ENCODE measurements at regions not wholly inside any gene's neighbourhood (a gene's known extent, or its start where the extent isn't known, plus 50 kb on each side); places are given as distances from the start of the nearest gene placed in this dataset.

- TF ChIP-seq CTCF (IDR thresholded peaks at IDR 0.05; ENCODE audit: low read depth, low read length), result no peak
- no peak overlapping the region for H3K4me3 ChIP-seq (ENCODE audit: low read depth, low read length)
Measured at GRCh38 chr6:135633573-135633972, 136.0 kb upstream of the AHI1 start.

- H3K4me3 ChIP-seq (ENCODE audit: low read depth, low read length), result no peak overlapping the region
- TF ChIP-seq CTCF (IDR thresholded peaks at IDR 0.05; ENCODE audit: low read depth, low read length), result no peak
Measured at GRCh38 chr6:135637701-135638100, 140.2 kb upstream of the AHI1 start.

- H3K4me3 ChIP-seq (ENCODE audit: low read depth, low read length), result no peak overlapping the region
- TF ChIP-seq CTCF (IDR thresholded peaks at IDR 0.05; ENCODE audit: low read depth, low read length), result no peak
Measured at GRCh38 chr6:135638108-135638507, 140.6 kb upstream of the AHI1 start.

GRCh38 chr6:135640048-135640447, 142.5 kb upstream of the AHI1 start:
- TF ChIP-seq CTCF (IDR thresholded peaks at IDR 0.05; ENCODE audit: low read depth, low read length), result no peak
- no peak overlapping the region for H3K4me3 ChIP-seq (ENCODE audit: low read depth, low read length)

- H3K4me3 ChIP-seq (ENCODE audit: low read depth, low read length), result no peak overlapping the region
- TF ChIP-seq CTCF (IDR thresholded peaks at IDR 0.05; ENCODE audit: low read depth, low read length), result no peak
Measured at GRCh38 chr6:135640449-135641111, 143.0 kb upstream of the AHI1 start.

GRCh38 chr6:135642912-135643311, 145.4 kb upstream of the AHI1 start:
- no peak overlapping the region for H3K4me3 ChIP-seq (ENCODE audit: low read depth, low read length)
- no peak for TF ChIP-seq CTCF (IDR thresholded peaks at IDR 0.05; ENCODE audit: low read depth, low read length)

- TF ChIP-seq CTCF (IDR thresholded peaks at IDR 0.05; ENCODE audit: low read depth, low read length), result no peak
Measured at GRCh38 chr6:135644394-135644793, 146.9 kb upstream of the AHI1 start.

More at GRCh38 chr6:135644394-135644793, 146.9 kb upstream of the AHI1 start:
- H3K4me3 ChIP-seq (ENCODE audit: low read depth, low read length), result no peak overlapping the region
